NCI-H510A (cell line): ENCODE measurements at regions not wholly inside any gene's neighbourhood (a gene's known extent, or its start where the extent isn't known, plus 50 kb on each side); places are given as distances from the start of the nearest gene placed in this dataset.
"Not testable (repeated sequence)": the region's sequence is repeated elsewhere in the genome, so short reads cannot be mapped to it uniquely, and the experiment has no call there.

Source experiments
- DNase-seq: peaks from one replicate; lab custom pipeline; 2025; lab: John Stamatoyannopoulos, UW

DNA sequence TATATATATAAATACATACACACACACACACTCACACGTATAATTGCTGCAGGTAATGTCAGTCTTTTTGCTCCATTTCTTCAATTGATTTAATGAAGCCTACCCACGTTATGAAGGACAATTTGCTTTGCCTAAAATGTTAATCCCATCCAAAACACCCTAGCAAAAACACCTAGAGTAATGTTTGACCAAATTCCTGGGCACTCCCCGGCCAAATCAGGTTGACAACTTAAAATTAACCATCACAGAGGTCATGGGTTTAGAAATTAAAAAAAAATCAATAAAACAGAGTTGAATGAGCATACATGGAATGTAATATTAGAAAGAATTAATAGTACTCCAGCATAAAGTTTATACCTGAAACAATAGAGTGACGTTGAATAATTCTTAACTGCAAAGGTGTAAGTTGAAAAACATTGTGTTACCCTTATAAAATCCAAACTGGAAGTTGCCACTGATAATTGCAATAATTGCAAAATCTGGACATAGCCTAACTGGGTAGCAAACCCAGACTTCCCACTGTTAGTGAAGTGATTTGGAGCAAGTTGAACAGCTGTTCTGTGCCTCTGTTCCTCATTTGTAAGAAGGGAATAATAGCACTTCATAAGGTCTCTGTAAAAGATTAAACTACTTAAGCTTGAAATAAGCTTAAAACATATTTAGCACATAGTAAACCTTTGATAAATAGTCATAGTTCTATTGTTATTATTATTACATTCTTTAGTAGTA lies 2120.5 kb downstream of the PCDH7 start:
- no peak for DNase-seq

DNA sequence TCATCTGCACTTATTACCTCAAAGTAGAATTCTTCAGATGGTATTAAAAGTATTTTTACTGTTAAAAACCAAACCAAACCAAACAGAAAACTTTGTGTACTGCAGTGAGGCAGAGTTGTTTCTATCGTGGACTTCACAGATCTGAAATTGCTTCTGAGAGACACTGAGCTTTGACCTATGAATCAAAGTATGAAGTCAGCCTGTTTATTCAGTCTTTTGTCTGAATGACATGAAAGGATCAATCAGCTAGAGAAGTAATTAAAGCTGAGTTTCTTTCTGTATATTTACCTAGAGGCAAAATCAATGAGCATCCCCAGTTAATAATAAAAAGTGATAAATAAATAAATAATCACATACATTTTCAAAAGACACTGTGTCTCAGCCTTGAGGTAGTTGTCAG lies 2121.0 kb downstream of the PCDH7 start:
- no peak for DNase-seq

GRCh38 chr4:32847461-32847860 lies 2127.3 kb downstream of the PCDH7 start:
- DNase-seq = no peak

- DNase-seq = no peak
Measured at GRCh38 chr4:32855622-32856021, 2135.5 kb downstream of the PCDH7 start.

GRCh38 chr4:32858361-32858760 lies 2138.2 kb downstream of the PCDH7 start:
- DNase-seq = no peak

GRCh38 chr4:32858971-32859370 lies 2138.8 kb downstream of the PCDH7 start:
- DNase-seq = no peak

GRCh38 chr4:32864713-32865351 lies 2144.7 kb downstream of the PCDH7 start:
- no peak for DNase-seq

DNA sequence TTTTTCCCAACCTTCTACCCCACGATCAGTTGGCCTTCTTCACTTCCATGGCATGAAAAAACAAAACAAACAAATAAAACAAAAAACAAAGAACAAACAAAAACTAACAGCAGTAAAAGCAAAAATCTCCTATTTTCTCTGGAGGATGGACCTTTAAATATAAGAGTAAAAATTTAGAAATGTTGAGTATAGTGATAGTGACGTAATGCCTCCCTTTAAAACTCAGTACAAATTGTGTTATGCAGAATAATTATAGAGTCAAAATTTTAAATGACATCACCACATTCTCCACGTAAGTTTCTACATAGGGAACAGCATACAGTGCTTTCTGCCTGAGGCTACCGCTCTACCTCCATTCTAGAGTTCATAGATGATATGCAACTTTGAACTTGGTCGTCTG lies 2156.4 kb downstream of the PCDH7 start:
- DNase-seq = no peak

- no peak for DNase-seq
Measured at GRCh38 chr4:32879913-32880312, 2159.7 kb downstream of the PCDH7 start.

- DNase-seq = no peak
Measured at GRCh38 chr4:32884198-32884597, 2164.0 kb downstream of the PCDH7 start.

GRCh38 chr4:32890398-32890797 lies 2170.2 kb downstream of the PCDH7 start:
- DNase-seq = no peak

GRCh38 chr4:32909053-32909452 lies 2188.9 kb downstream of the PCDH7 start:
- no peak for DNase-seq

GRCh38 chr4:32909736-32910135 lies 2189.6 kb downstream of the PCDH7 start:
- no peak for DNase-seq

GRCh38 chr4:32917586-32917985 lies 2197.4 kb downstream of the PCDH7 start:
- no peak for DNase-seq

GRCh38 chr4:32929796-32930699 lies 2209.9 kb downstream of the PCDH7 start:
- no peak for DNase-seq

DNA sequence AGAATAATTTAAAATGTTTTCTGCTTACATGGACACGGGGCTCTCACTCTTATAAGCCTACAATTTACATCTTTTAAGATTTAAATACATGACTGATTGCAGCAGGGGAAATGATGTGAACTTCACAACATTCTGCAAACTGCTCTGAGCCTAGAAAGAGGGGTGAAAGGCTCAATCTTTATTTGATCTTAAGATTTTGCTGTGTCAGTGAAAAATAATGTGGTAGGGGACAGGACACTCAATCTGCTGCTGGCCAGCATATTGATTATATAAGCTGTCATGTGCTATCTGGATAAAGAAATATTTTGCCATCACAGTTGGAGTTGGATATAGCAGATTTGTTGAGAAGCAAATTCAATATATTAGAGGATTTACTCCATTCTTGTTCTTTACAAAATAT lies 2210.5 kb downstream of the PCDH7 start:
- DNase-seq = no peak

GRCh38 chr4:32931475-32931874 lies 2211.3 kb downstream of the PCDH7 start:
- no peak for DNase-seq

DNA sequence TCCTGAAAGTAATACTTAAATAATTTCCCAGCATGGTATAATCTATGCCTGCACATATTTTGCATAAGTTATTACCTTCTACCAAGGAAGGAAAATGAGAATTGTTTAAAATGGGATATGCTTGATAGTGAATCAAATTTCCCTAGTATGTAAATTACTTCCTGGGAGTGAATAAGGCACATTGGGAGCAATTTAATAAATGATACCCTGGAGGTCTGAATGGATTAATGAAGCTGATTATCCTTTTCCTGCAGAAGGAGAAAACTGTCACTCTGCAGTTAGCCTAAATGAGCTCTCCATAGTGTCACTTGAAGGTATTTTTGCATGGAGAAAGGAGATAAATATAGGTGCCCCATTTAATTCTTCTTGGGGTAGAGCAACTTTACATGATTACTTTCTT lies 2212.0 kb downstream of the PCDH7 start:
- DNase-seq = no peak

DNA sequence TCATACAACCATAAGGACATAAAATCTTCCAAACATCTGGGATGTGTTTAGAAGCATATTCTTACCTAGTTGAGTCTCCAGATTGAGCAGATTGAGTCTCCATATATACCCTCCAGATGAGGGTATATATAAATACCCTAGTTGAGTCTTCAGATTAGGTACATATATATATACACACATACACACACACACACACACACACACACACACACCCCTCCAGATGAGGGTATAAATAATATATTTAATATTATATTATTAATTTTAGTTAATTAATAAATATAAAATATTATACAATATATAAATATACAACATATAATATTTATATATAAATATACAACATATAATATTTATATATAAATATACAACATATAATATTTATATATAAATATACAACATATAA lies 2219.1 kb downstream of the PCDH7 start:
- DNase-seq = not testable (repeated sequence)

GRCh38 chr4:32950866-32951265 lies 2230.7 kb downstream of the PCDH7 start:
- DNase-seq = no peak

GRCh38 chr4:32958586-32958985 lies 2238.4 kb downstream of the PCDH7 start:
- no peak for DNase-seq

- DNase-seq = no peak
Measured at GRCh38 chr4:32962100-32962499, 2241.9 kb downstream of the PCDH7 start.

DNA sequence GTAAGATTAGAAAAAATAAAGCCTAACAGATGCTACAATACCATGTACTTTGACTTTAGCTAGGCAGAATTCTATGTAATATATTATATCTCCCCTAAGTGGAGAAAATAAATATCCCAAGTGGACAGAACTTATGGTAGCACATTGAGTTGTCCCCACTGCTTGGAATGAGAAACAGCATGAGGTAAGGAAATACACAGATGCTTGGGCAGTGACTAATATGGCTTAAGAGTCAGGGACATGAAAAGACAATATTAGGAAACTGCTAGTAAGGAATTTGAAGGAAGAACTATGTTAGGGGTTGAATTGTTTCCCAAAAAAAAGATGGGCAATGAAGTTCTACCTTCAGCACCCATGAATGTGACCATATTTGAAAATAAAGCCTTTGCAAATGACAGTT lies 2265.1 kb downstream of the PCDH7 start:
- DNase-seq = no peak
